ENCODE measurements at regions not wholly inside any gene's neighbourhood (a gene's known extent, or its start where the extent isn't known, plus 50 kb on each side); places are given as distances from the start of the nearest gene placed in this dataset.

GRCh38 chr12:125470838-125471783, 405.9 kb downstream of the AACS start:
- DNase-seq (ENCODE audit: low spot score) (no peak), ATAC-seq (ENCODE audit: low read depth) (no peak)
- H3K27me3 ChIP-seq (ENCODE audit: insufficient read depth, poor library complexity, severe bottlenecking) = peaks cover 4% of the 10 kb centered on the region
- TF ChIP-seq CTCF (IDR thresholded peaks at IDR 0.05; ENCODE audit: poor library complexity, severe bottlenecking) = no peak
- H3K36me3 ChIP-seq (ENCODE audit: low read depth) = no peaks in the 10 kb centered on the region
- no peak overlapping the region for H3K4me3 ChIP-seq (ENCODE audit: severe bottlenecking)
- no peaks in the 10 kb centered on the region for H3K4me1 ChIP-seq (ENCODE audit: insufficient read depth, poor library complexity, severe bottlenecking)
- H3K27ac ChIP-seq (ENCODE audit: poor library complexity, severe bottlenecking) = no peak overlapping the region
- H3K9me3 ChIP-seq (ENCODE audit: severe bottlenecking) = no peaks in the 10 kb centered on the region

GRCh38 chr12:125473501-125473900, 408.3 kb downstream of the AACS start:
- Histone ChIP-seq H3K9me3 (ENCODE audit: severe bottlenecking) (no peaks in the 10 kb centered on the region), H3K4me1 (ENCODE audit: insufficient read depth, poor library complexity, severe bottlenecking) (no peaks in the 10 kb centered on the region), H3K36me3 (ENCODE audit: low read depth) (no peaks in the 10 kb centered on the region), H3K27me3 (ENCODE audit: insufficient read depth, poor library complexity, severe bottlenecking) (peaks cover 17% of the 10 kb centered on the region), H3K27ac (ENCODE audit: poor library complexity, severe bottlenecking) (no peak overlapping the region), H3K4me3 (ENCODE audit: severe bottlenecking) (no peak overlapping the region)
- no peak for ATAC-seq (ENCODE audit: low read depth)
- TF ChIP-seq CTCF (IDR thresholded peaks at IDR 0.05; ENCODE audit: poor library complexity, severe bottlenecking) = no peak
- DNase-seq (ENCODE audit: low spot score) = no peak

GRCh38 chr12:125487336-125487735, 422.1 kb downstream of the AACS start:
- ATAC-seq (ENCODE audit: low read depth) (no peak), DNase-seq (ENCODE audit: low spot score) (no peak)
- Histone ChIP-seq H3K27ac (ENCODE audit: poor library complexity, severe bottlenecking) (no peak overlapping the region), H3K9me3 (ENCODE audit: severe bottlenecking) (no peaks in the 10 kb centered on the region), H3K27me3 (ENCODE audit: insufficient read depth, poor library complexity, severe bottlenecking) (no peaks in the 10 kb centered on the region), H3K4me1 (ENCODE audit: insufficient read depth, poor library complexity, severe bottlenecking) (no peaks in the 10 kb centered on the region), H3K4me3 (ENCODE audit: severe bottlenecking) (no peak overlapping the region), H3K36me3 (ENCODE audit: low read depth) (no peaks in the 10 kb centered on the region)
- no peak for TF ChIP-seq CTCF (IDR thresholded peaks at IDR 0.05; ENCODE audit: poor library complexity, severe bottlenecking)

- TF ChIP-seq CTCF (IDR thresholded peaks at IDR 0.05; ENCODE audit: poor library complexity, severe bottlenecking) = no peak
- no peaks in the 10 kb centered on the region for H3K4me1 ChIP-seq (ENCODE audit: insufficient read depth, poor library complexity, severe bottlenecking)
- ATAC-seq (ENCODE audit: low read depth) (no peak), DNase-seq (ENCODE audit: low spot score) (no peak)
- H3K36me3 ChIP-seq (ENCODE audit: low read depth) = no peaks in the 10 kb centered on the region
- H3K9me3 ChIP-seq (ENCODE audit: severe bottlenecking) = no peaks in the 10 kb centered on the region
- no peak overlapping the region for H3K4me3 ChIP-seq (ENCODE audit: severe bottlenecking)
- no peak overlapping the region for H3K27ac ChIP-seq (ENCODE audit: poor library complexity, severe bottlenecking)
- H3K27me3 ChIP-seq (ENCODE audit: insufficient read depth, poor library complexity, severe bottlenecking) = no peaks in the 10 kb centered on the region
Measured at GRCh38 chr12:125491553-125491952, 426.3 kb downstream of the AACS start.
